ENCODE measurements at regions not wholly inside any gene's neighbourhood (a gene's known extent, or its start where the extent isn't known, plus 50 kb on each side); places are given as distances from the start of the nearest gene placed in this dataset.
"Not testable (repeated sequence)": the region's sequence is repeated elsewhere in the genome, so short reads cannot be mapped to it uniquely, and the experiment has no call there.

GRCh38 chr13:47875201-47875600, 125.9 kb downstream of the SUCLA2 start:
- no peak for TF ChIP-seq CTCF (conservative IDR thresholded peaks at IDR 0.05)
- no peak overlapping the region for H3K4me3 Mint-ChIP-seq
- H3K4ac ChIP-seq (ENCODE audit: low read depth, low read length): no peak overlapping the region
- no peaks in the 10 kb centered on the region for H3K79me1 ChIP-seq (ENCODE audit: insufficient read depth, low read depth, low read length, poor library complexity, severe bottlenecking)
- peaks cover 8 to 29% (median 16%) of the 10 kb centered on the region in 3 experiments for H3K36me3 Mint-ChIP-seq (ENCODE audit: insufficient read depth in 1 of 3, low read depth in 3 of 3)
- H2BK120ac ChIP-seq (ENCODE audit: low read depth, low read length, poor library complexity, severe bottlenecking): no peak overlapping the region
- no peaks in the 10 kb centered on the region for H4K20me1 ChIP-seq (ENCODE audit: control insufficient read depth, insufficient read depth, insufficient read length)
- no peak overlapping the region for H3K14ac ChIP-seq (ENCODE audit: insufficient read depth, low read length)
- no peak for DNase-seq
- no peak overlapping the region for H3K23ac ChIP-seq (ENCODE audit: insufficient read length, low read depth, low read length)
- H3K4me2 ChIP-seq (ENCODE audit: insufficient read depth, insufficient read length, low read length): no peak overlapping the region
- H4K8ac ChIP-seq (replicated peaks; ENCODE audit: insufficient read length, low read depth, low read length): no peak overlapping the region
- no peak overlapping the region for H2BK15ac ChIP-seq (ENCODE audit: low read depth, low read length)
- H3K27me3 Mint-ChIP-seq (ENCODE audit: low read depth): no peaks in the 10 kb centered on the region; the same call in 1 of the 2 replicates
- H2AFZ ChIP-seq (ENCODE audit: low read length): no peak overlapping the region
- no peak overlapping the region for H3K9ac ChIP-seq (ENCODE audit: extremely low read depth, insufficient read length, low read length)
- H3K9me3 Mint-ChIP-seq: peaks cover 30 to 33% of the 10 kb centered on the region in 2 experiments
- no peak overlapping the region for H4K5ac ChIP-seq (ENCODE audit: insufficient read length, low read depth, low read length)
- H3K23me2 ChIP-seq (ENCODE audit: insufficient read length, low read depth, low read length, poor library complexity, severe bottlenecking): no peaks in the 10 kb centered on the region
- H3K56ac ChIP-seq (ENCODE audit: insufficient read length, low read depth, low read length): no peak overlapping the region
- H3K4me1 Mint-ChIP-seq: no peaks in the 10 kb centered on the region
- H3K18ac ChIP-seq (ENCODE audit: insufficient read length, low read depth, low read length): no peak overlapping the region
- no peak overlapping the region for H3K27ac ChIP-seq (ENCODE audit: insufficient read length, low read depth, low read length)
- H3K4me1 ChIP-seq (ENCODE audit: insufficient read depth, low read length): no peaks in the 10 kb centered on the region
- H4K91ac ChIP-seq (ENCODE audit: insufficient read length, low read depth, low read length): no peak overlapping the region
- H3K27ac Mint-ChIP-seq: no peak overlapping the region
- no peak overlapping the region for H2BK20ac ChIP-seq (ENCODE audit: low read depth, low read length, poor library complexity, severe bottlenecking)
- no peak overlapping the region for H2AK5ac ChIP-seq (ENCODE audit: insufficient read length, low read length)
- H2BK12ac ChIP-seq (ENCODE audit: insufficient read length, low read depth, low read length): no peak overlapping the region
- no peaks in the 10 kb centered on the region for H3K27me3 ChIP-seq (ENCODE audit: insufficient read depth, low read length)
- WGBS (ENCODE audit: extremely low coverage, insufficient read length, low lambda C conversion rate): no CpG with 5 or more reads among the region's 1 CpG
- H2BK5ac ChIP-seq (ENCODE audit: insufficient read length, low read length): no peak overlapping the region
- no peak overlapping the region for H3T11ph ChIP-seq (ENCODE audit: low read length)
- peaks cover 14% of the 10 kb centered on the region for H3K9me3 ChIP-seq (ENCODE audit: control insufficient read depth, low read depth, low read length)
- H3K79me2 ChIP-seq (ENCODE audit: insufficient read depth, low read length): no peaks in the 10 kb centered on the region

DNA sequence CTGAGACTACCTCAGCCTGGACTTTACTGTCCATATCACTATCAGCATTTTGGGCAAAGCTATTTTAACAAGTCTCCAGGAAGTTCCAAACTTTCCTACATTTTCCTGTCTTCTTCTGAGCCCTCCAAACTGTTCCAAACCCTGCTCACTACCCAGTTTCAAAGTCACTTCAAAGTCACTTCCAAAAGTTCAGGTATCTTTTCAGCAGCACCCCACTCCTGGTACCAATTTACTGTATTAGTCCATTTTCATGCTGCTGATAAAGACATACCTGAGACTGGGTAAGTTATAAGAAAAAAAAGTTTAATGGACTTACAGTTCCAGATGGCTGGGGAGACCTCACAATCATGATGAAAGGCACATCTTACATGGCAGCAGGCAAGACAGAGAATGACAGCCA, 127.1 kb downstream of the SUCLA2 start:
- not testable (repeated sequence) for H3K14ac ChIP-seq (ENCODE audit: insufficient read depth, low read length); H3K23me2 ChIP-seq (ENCODE audit: insufficient read length, low read depth, low read length, poor library complexity, severe bottlenecking); H4K20me1 ChIP-seq (ENCODE audit: control insufficient read depth, insufficient read depth, insufficient read length); H3K4me2 ChIP-seq (ENCODE audit: insufficient read depth, insufficient read length, low read length); H4K91ac ChIP-seq (ENCODE audit: insufficient read length, low read depth, low read length); H3K27ac Mint-ChIP-seq; H3K23ac ChIP-seq (ENCODE audit: insufficient read length, low read depth, low read length); H2BK15ac ChIP-seq (ENCODE audit: low read depth, low read length); H3K4ac ChIP-seq (ENCODE audit: low read depth, low read length); H3K4me1 ChIP-seq (ENCODE audit: insufficient read depth, low read length); H2BK20ac ChIP-seq (ENCODE audit: low read depth, low read length, poor library complexity, severe bottlenecking); H2BK12ac ChIP-seq (ENCODE audit: insufficient read length, low read depth, low read length); DNase-seq; H3K79me2 ChIP-seq (ENCODE audit: insufficient read depth, low read length); H3K27me3 Mint-ChIP-seq (ENCODE audit: low read depth); H3K9ac ChIP-seq (ENCODE audit: extremely low read depth, insufficient read length, low read length); H2BK120ac ChIP-seq (ENCODE audit: low read depth, low read length, poor library complexity, severe bottlenecking); H3K4me3 Mint-ChIP-seq; H3K56ac ChIP-seq (ENCODE audit: insufficient read length, low read depth, low read length); H3K27ac ChIP-seq (ENCODE audit: insufficient read length, low read depth, low read length); H3K27me3 ChIP-seq (ENCODE audit: insufficient read depth, low read length); H2AFZ ChIP-seq (ENCODE audit: low read length); H2BK5ac ChIP-seq (ENCODE audit: insufficient read length, low read length); H3T11ph ChIP-seq (ENCODE audit: low read length); H2AK5ac ChIP-seq (ENCODE audit: insufficient read length, low read length); H4K8ac ChIP-seq (replicated peaks; ENCODE audit: insufficient read length, low read depth, low read length); H3K18ac ChIP-seq (ENCODE audit: insufficient read length, low read depth, low read length); H3K79me1 ChIP-seq (ENCODE audit: insufficient read depth, low read depth, low read length, poor library complexity, severe bottlenecking); H4K5ac ChIP-seq (ENCODE audit: insufficient read length, low read depth, low read length); H3K4me1 Mint-ChIP-seq
- H3K9me3 ChIP-seq (ENCODE audit: control insufficient read depth, low read depth, low read length): peaks cover 14% of the 10 kb centered on the region
- H3K36me3 Mint-ChIP-seq (ENCODE audit: insufficient read depth in 1 of 3, low read depth in 3 of 3): peaks cover 8 to 29% (median 16%) of the 10 kb centered on the region in 3 experiments
- peaks cover 30 to 35% of the 10 kb centered on the region in 2 experiments for H3K9me3 Mint-ChIP-seq

All from H9 (cell line).